ENCODE measurements at regions not wholly inside any gene's neighbourhood (a gene's known extent, or its start where the extent isn't known, plus 50 kb on each side); places are given as distances from the start of the nearest gene placed in this dataset.

GRCh38 chr2:66674087-66674486, 239.2 kb downstream of the MEIS1 start:
- DNase-seq, result no peak
- no peaks in the 10 kb centered on the region for H3K27me3 Mint-ChIP-seq
- intact Hi-C loops (cut with micrococcal nuclease), result no loop called here
- POLR2A ChIA-PET, result no interaction called here
- H3K36me3 Mint-ChIP-seq, result no peaks in the 10 kb centered on the region
- no peaks in the 10 kb centered on the region for H3K9me3 Mint-ChIP-seq
- H3K27ac Mint-ChIP-seq, result no peak overlapping the region
- no peaks in the 10 kb centered on the region for H3K4me1 Mint-ChIP-seq (ENCODE audit: low read depth)
- CTCF ChIA-PET, result no interaction called here
- no peak overlapping the region for H3K4me3 Mint-ChIP-seq

DNA sequence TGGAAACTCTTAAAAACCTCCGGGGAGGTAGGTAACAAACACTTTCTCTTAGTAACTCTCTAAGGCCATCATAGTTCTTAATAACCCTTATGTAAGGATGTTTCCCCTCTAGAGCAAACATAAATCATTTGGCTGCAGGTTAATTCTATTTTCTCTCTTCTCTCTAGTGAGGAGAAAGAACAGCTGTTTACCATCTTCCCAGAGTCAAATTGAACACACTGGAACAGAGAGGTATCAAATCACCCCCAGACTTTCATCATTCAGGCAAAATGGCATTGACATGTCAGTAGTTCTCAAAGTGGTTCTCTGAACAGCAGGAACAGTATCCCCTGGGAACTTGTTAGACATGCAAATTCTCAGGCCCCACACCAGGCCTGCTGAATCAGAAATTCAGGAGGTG, 240.7 kb downstream of the MEIS1 start:
- no peaks in the 10 kb centered on the region for H3K9me3 Mint-ChIP-seq
- no peak overlapping the region for H3K4me3 Mint-ChIP-seq
- no peaks in the 10 kb centered on the region for H3K27me3 Mint-ChIP-seq
- no peak overlapping the region for H3K27ac Mint-ChIP-seq
- H3K4me1 Mint-ChIP-seq (ENCODE audit: low read depth), result no peaks in the 10 kb centered on the region
- DNase-seq, result no peak
- ChIA-PET CTCF (no interaction called here), POLR2A (no interaction called here)
- no peaks in the 10 kb centered on the region for H3K36me3 Mint-ChIP-seq
- intact Hi-C loops (cut with micrococcal nuclease), result no loop called here

- Mint-ChIP-seq H3K27me3 (no peaks in the 10 kb centered on the region), H3K9me3 (no peaks in the 10 kb centered on the region), H3K27ac (no peak overlapping the region), H3K36me3 (no peaks in the 10 kb centered on the region), H3K4me1 (ENCODE audit: low read depth) (no peaks in the 10 kb centered on the region), H3K4me3 (no peak overlapping the region)
- POLR2A ChIA-PET, result no interaction called here
- CTCF ChIA-PET, result no interaction called here
- no peak for DNase-seq
- intact Hi-C loops (cut with micrococcal nuclease), result no loop called here
Measured at GRCh38 chr2:66679442-66679841, 244.5 kb downstream of the MEIS1 start.

DNA sequence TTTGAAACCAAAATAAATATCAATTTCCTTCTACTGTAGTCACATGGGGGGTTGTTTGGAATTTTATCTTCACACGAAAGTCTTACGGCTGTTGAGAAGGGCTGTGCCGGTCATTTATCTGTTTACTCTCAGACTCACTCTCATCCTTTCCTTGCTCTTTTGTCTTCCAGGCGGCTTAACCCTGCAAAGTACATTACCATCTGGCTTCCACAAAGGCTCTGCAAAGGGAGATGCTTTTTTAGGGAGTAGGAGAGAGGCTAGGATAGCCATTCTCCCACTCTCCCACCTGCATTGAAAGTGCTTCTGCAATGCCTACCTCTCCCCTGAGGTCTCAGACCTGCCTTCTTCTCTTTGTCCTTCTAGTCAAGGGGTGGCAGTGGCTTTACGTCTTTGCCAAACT, 247.6 kb downstream of the MEIS1 start:
- POLR2A ChIA-PET, result no interaction called here
- DNase-seq, result no peak
- H3K4me1 Mint-ChIP-seq (ENCODE audit: low read depth), result no peaks in the 10 kb centered on the region
- no peak overlapping the region for H3K27ac Mint-ChIP-seq
- intact Hi-C loops (cut with micrococcal nuclease), result no loop called here
- H3K4me3 Mint-ChIP-seq, result no peak overlapping the region
- H3K27me3 Mint-ChIP-seq, result no peaks in the 10 kb centered on the region
- H3K9me3 Mint-ChIP-seq, result no peaks in the 10 kb centered on the region
- CTCF ChIA-PET, result no interaction called here
- H3K36me3 Mint-ChIP-seq, result no peaks in the 10 kb centered on the region

GRCh38 chr2:66683064-66683463, 248.1 kb downstream of the MEIS1 start:
- DNase-seq, result no peak
- POLR2A ChIA-PET, result no interaction called here
- Mint-ChIP-seq H3K27ac (no peak overlapping the region), H3K4me3 (no peak overlapping the region), H3K4me1 (ENCODE audit: low read depth) (no peaks in the 10 kb centered on the region), H3K36me3 (no peaks in the 10 kb centered on the region), H3K9me3 (no peaks in the 10 kb centered on the region), H3K27me3 (no peaks in the 10 kb centered on the region)
- CTCF ChIA-PET, result no interaction called here
- intact Hi-C loops (cut with micrococcal nuclease), result no loop called here

DNA sequence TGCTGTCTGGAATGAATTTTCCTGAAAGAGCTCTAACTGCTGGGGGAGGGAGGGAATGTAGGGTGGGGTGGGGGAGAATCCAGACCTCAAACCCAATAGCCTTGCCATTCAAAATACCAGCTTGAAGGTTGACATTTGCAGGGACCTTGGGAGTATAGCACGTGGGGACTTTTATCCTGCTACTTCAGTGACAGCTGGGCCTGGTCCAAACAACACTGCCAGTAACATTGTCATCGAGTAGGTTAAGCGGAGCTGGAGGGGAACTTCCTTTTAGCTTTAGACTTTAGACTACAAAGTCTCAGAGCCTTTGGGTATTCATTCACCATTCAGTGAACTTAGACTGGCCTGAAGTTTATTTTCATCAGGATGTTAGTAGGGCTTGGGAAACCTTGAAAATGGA, 248.7 kb downstream of the MEIS1 start:
- H3K9me3 Mint-ChIP-seq, result no peaks in the 10 kb centered on the region
- intact Hi-C loops (cut with micrococcal nuclease), result no loop called here
- POLR2A ChIA-PET, result no interaction called here
- H3K27me3 Mint-ChIP-seq, result no peaks in the 10 kb centered on the region
- no peaks in the 10 kb centered on the region for H3K4me1 Mint-ChIP-seq (ENCODE audit: low read depth)
- no peak overlapping the region for H3K27ac Mint-ChIP-seq
- no peaks in the 10 kb centered on the region for H3K36me3 Mint-ChIP-seq
- DNase-seq, result no peak
- CTCF ChIA-PET, result no interaction called here
- H3K4me3 Mint-ChIP-seq, result no peak overlapping the region

GRCh38 chr2:66684289-66684688, 249.4 kb downstream of the MEIS1 start:
- POLR2A ChIA-PET, result no interaction called here
- Mint-ChIP-seq H3K4me1 (ENCODE audit: low read depth) (no peaks in the 10 kb centered on the region), H3K4me3 (no peak overlapping the region), H3K27ac (no peak overlapping the region), H3K9me3 (no peaks in the 10 kb centered on the region), H3K36me3 (no peaks in the 10 kb centered on the region), H3K27me3 (no peaks in the 10 kb centered on the region)
- CTCF ChIA-PET, result no interaction called here
- intact Hi-C loops (cut with micrococcal nuclease), result no loop called here
- DNase-seq, result no peak

DNA sequence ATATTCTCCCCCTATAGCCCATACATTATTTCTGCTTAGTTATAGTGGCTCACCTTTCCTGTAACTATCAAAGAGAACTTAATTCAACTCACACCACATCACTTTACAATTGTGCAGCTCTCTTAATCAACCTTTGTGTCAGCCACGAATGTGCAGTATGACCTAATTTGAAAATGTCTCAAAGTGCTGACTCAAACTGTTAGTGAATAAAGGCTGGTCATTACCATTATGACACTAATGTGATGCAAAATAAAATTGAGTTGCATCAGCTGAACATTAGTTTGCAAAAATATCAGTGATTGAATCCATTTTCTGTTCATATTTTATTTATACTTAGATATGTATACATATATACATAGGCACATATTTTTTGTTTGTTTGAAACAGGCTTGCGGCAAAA, 251.8 kb downstream of the MEIS1 start:
- Mint-ChIP-seq H3K9me3 (no peaks in the 10 kb centered on the region), H3K4me3 (no peak overlapping the region), H3K4me1 (ENCODE audit: low read depth) (no peaks in the 10 kb centered on the region), H3K36me3 (no peaks in the 10 kb centered on the region), H3K27me3 (no peaks in the 10 kb centered on the region), H3K27ac (no peak overlapping the region)
- CTCF ChIA-PET, result no interaction called here
- intact Hi-C loops (cut with micrococcal nuclease), result no loop called here
- no peak for DNase-seq
- POLR2A ChIA-PET, result no interaction called here

- CTCF ChIA-PET, result no interaction called here
- no peak for DNase-seq
- Mint-ChIP-seq H3K9me3 (no peaks in the 10 kb centered on the region), H3K27me3 (no peaks in the 10 kb centered on the region), H3K4me1 (ENCODE audit: low read depth) (no peaks in the 10 kb centered on the region), H3K36me3 (no peaks in the 10 kb centered on the region), H3K4me3 (no peak overlapping the region), H3K27ac (no peak overlapping the region)
- POLR2A ChIA-PET, result no interaction called here
- intact Hi-C loops (cut with micrococcal nuclease), result no loop called here
Measured at GRCh38 chr2:66688951-66689350, 254.0 kb downstream of the MEIS1 start.

DNA sequence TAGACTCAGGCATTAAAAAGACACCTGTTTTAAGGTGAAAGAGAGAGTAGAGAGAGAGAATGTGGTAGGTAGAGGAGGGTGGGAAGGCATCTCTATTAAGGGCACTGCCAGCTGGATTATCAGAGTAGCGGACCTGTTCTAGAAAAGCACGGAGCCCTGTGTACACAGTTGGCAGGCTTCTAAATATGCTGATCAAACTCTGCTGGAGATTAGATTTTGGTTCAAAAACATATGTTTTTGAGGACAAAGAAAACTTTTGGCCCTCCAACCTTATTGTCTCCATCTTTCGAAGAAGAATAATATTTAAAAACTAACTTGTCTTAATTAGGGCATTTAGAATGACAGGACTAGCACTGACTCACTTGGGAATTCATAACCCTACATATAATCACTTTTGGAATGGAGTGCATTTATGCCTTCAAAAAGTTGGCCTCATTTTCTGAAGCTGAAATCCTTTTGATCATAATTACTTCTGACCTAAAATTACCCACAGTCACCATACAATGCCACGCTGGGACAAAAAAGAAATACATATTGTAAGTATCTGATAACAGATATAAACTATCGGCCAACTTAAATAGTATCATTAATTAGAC, 254.6 kb downstream of the MEIS1 start:
- H3K4me3 Mint-ChIP-seq, result no peak overlapping the region
- intact Hi-C loops (cut with micrococcal nuclease), result no loop called here
- H3K36me3 Mint-ChIP-seq, result no peaks in the 10 kb centered on the region
- POLR2A ChIA-PET, result no interaction called here
- DNase-seq, result no peak
- H3K9me3 Mint-ChIP-seq, result no peaks in the 10 kb centered on the region
- H3K27ac Mint-ChIP-seq, result no peak overlapping the region
- CTCF ChIA-PET, result no interaction called here
- H3K4me1 Mint-ChIP-seq (ENCODE audit: low read depth), result no peaks in the 10 kb centered on the region
- H3K27me3 Mint-ChIP-seq, result no peaks in the 10 kb centered on the region

GRCh38 chr2:66691031-66691965, 256.4 kb downstream of the MEIS1 start:
- ChIA-PET POLR2A (no interaction called here), CTCF (no interaction called here)
- H3K4me3 Mint-ChIP-seq, result no peak overlapping the region
- no peaks in the 10 kb centered on the region for H3K36me3 Mint-ChIP-seq
- no peaks in the 10 kb centered on the region for H3K27me3 Mint-ChIP-seq
- no peaks in the 10 kb centered on the region for H3K4me1 Mint-ChIP-seq (ENCODE audit: low read depth)
- intact Hi-C loops (cut with micrococcal nuclease), result no loop called here
- no peak for DNase-seq
- no peaks in the 10 kb centered on the region for H3K9me3 Mint-ChIP-seq
- H3K27ac Mint-ChIP-seq, result no peak overlapping the region

DNA sequence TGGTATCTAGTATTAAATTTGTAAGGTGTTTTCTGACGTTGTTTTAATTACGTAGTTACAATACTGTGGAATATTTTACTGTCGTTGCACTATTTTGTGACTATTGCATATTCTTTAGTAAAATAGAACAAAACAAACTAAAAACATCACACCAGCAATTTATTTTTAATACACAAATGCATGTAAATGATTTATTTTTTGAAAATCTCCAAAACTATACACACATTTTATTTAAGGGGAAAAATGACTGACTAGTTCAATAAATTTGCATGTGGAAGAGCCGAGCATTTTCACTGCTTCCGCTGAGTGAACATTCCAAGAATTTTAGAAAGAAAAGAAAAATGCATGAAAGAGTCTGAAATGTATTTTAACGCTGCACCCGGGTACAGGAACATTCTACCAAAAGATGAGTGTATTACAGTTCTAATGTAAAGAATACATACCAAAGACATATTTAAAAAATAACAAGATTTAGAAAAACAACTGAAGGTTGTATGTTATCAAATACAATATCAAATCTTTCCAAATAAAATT, 257.7 kb downstream of the MEIS1 start:
- no peak for DNase-seq
- no peaks in the 10 kb centered on the region for H3K27me3 Mint-ChIP-seq
- ChIA-PET POLR2A (no interaction called here), CTCF (no interaction called here)
- no peaks in the 10 kb centered on the region for H3K4me1 Mint-ChIP-seq (ENCODE audit: low read depth)
- H3K36me3 Mint-ChIP-seq, result no peaks in the 10 kb centered on the region
- intact Hi-C loops (cut with micrococcal nuclease), result no loop called here
- no peak overlapping the region for H3K4me3 Mint-ChIP-seq
- no peak overlapping the region for H3K27ac Mint-ChIP-seq
- no peaks in the 10 kb centered on the region for H3K9me3 Mint-ChIP-seq

All from activated CD4-positive, alpha-beta memory T cell treated with anti-CD3 and anti-CD28 coated beads for 36 hours (primary cell).